ENCODE measurements at regions not wholly inside any gene's neighbourhood (a gene's known extent, or its start where the extent isn't known, plus 50 kb on each side); places are given as distances from the start of the nearest gene placed in this dataset.

- DNase-seq (ENCODE audit: low spot score) = no peak
Measured at GRCh38 chr9:95756101-95756500, 119.4 kb upstream of the ERCC6L2 start.

GRCh38 chr9:95755421-95755730 lies 120.1 kb upstream of the ERCC6L2 start:
- no peak for DNase-seq (ENCODE audit: low spot score)

DNA sequence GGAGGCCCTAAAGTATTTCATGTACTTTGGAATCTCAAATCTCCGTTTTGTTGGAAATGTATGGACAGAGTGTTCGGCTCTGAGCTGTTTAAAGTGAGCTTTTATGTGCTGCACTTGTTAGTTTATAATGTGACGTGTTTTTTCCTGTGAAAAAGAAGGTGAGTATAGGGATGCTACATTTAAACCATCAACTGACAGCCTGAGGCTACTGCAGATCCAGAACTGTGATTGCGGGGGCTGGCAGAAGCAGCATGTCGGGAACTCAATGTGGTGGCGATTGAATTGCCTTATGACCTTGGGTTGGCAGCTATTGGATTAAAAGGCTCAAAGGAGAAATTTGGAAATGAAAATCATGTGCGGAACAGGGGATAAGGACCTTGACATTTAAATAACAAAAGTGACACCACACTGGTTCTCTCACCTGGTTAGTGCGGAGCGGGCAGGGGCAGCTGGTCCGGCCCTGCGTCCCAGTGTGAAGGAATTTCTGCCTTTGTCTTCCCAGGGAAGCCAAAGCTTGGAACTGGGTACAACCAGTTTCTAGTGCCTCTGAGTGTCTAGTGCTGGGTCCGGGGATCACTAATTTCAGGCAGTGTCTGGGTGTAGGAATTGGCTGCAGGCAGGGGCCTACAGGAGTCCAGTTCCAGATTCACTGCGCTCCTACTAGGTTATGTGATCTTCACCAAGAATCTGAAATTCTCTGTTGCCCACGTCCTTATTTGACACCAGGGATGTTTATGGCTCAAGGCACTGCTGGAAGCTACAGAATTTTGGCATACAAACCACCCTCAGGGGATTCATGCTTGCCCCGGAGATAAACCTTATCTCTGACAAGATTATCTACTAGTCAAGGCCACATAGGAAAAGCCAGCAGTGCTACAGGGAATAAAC lies 120.7 kb upstream of the ERCC6L2 start:
- no peak for DNase-seq (ENCODE audit: low spot score)

DNA sequence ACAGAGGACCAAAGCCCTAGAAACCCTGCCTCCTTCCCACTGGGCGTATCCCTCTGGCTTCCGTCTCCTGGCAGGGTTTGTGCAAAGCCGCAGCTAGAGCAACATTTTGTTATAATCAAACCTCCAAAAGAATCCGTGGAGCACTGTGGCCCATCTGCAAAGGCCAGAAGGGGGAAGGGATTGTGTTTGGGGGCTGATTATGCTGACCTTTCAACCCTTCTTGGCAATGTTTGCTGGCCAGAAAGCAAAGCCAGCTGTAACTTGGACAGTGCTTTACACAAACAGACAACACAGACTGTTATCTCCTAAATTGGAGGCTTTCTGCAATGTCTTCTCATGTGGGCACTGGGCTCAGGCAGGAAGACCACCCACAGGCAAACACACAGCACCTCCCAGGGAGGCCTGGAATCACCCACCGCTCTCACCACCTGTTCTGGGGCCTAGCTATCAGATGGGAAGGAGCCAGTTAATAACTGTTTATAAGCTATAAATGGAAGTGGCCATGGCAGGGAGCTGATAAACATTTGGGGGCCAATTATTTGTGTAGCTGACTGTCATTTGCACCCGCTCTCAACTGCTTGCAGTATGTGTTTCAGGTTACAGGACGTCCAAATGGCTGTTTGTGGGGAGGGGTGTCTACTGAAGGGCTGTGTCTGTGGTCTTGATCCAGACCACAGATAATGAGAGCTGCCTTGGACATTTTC lies 121.6 kb upstream of the ERCC6L2 start:
- DNase-seq (ENCODE audit: low spot score) = no peak

- no peak for DNase-seq (ENCODE audit: low spot score)
Measured at GRCh38 chr9:95752129-95752731, 123.3 kb upstream of the ERCC6L2 start.

GRCh38 chr9:95751520-95751790 lies 124.0 kb upstream of the ERCC6L2 start:
- DNase-seq (ENCODE audit: low spot score) = no peak

DNA sequence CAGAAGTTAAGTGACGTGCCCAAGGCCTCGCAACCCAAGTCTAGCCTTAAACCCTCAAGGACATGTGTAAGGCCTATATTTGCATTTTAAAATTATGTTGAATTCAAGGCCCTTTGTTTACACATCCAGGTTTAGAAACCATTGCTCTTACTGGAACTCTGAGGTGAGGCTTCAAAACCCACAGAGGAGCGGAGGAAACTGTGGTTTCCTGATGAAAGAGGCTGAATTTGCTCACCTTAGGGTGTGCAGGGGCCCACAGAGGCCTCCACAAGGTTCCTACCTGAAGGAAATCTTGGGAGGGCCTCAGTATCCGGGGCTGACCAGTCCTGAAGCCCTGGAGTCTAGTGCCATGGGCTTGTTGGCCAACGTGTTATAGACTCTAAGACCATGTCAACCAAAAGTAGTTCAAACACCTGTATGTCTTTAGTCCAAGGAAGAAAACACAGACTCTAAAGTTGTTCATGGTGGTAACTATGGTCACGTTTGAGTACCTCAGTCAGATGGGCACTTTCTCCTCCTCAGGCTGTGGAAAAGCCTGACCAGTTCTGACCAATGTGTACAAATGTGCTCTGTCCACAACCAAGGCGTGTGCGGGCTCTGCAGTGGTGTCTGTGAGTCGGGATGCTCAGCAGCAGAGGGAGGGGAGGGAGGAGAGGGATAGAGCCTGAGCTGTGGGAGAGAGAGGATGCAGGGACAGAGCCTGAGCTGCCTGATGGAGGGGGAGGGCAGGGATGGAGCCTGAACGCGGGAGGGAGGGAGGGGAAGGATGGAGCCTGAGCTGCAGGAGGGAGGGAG lies 124.6 kb upstream of the ERCC6L2 start:
- DNase-seq (ENCODE audit: low spot score) = no peak

- DNase-seq (ENCODE audit: low spot score) = no peak
Measured at GRCh38 chr9:95749493-95749892, 126.0 kb upstream of the ERCC6L2 start.

GRCh38 chr9:95746408-95747180 lies 128.9 kb upstream of the ERCC6L2 start:
- DNase-seq (ENCODE audit: low spot score) = no peak

DNA sequence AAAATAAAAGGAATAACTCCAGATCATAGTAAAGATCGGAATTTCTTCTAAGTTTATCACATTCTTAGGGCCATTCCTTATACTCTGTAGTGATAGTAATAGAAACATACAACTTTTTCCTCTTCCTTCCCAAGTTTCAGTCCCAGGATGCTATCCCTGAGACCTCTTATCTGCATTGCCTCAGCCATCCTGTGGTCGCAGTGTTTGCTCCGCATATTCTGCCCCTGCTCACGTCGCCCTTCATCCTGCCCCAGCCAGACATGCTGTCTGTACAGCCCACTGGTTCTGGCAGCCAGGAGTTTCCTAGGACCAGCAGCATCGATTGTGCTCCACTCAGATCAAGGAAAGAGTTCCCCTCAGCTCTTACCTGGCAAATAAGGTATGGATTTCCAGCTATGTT lies 132.7 kb upstream of the ERCC6L2 start:
- no peak for DNase-seq (ENCODE audit: low spot score)

DNA sequence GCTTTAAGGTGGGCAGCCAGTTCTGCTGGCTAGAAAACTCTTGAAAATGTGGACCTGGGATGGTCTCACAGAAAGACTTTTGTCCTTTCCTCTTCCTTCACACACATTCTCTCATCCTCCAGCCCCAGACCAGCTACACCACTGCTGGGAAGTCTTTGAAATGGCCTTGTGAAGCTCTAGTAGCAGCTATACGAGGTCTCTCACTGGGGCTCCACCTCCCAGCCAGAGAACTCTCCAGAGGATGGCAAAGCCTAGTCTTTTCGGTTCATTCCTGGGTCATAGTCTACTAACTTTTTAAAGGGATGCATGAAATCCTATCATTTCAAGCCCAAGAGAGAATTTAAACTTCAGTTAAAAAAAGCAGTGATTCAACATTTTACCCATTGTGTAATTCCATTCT lies 133.9 kb upstream of the ERCC6L2 start:
- DNase-seq (ENCODE audit: low spot score) = no peak

DNA sequence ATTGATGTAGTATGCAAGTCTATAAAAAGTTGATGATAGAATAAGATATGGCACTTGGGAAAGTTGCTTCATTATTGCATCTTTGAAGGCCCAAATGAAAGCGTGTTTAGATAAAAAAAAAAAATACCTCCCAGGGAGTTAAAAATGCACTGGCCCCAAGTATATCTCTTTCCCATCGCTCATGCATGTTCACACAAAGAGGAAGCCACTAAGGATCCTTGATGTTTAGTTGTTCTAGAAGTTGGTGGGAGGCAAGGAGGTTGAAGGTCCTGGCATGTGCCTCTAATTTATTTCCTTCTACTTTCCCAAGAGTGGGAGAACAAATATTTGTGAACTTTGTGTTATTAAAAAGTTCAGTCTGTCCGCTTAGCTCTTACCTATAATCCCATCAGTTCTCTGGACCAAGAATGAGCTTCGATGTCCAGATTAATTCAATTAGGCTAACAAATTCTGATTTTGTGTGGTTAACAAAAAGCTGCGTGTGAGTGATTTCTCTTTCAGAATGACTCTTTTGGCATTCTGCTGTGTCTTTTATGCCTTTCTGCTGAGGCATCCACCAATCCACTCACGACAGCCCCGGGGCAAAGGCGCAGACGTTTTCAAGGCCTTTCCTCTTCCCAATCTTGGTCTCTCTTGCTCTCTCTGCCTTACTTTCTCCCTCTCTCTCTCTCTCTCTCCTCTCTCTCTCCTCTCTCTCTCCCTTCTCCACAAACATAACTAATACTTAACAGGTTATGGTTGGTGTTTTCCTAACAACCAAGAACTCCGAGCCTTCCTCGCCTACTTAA lies 135.1 kb upstream of the ERCC6L2 start:
- no peak for DNase-seq (ENCODE audit: low spot score)

DNA sequence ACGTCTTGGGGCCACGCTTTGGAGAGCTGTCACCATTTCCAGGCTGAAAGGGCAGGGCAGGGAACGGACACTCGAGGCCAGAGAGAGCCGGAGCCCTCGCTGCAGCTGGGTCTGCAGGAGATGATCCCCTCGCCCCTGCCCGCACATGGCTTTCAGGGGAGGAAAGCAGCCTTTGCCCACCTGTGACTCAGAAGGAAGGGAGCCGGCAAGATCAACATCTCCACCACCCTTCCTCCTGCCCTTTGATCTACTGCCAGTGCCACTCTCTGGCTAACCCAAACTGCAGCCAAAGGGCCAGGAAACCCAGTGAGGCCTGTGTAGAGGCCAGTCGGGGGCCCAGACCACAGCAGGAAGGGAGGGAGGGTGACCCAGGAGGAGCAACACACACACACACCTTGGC lies 137.1 kb upstream of the ERCC6L2 start:
- no peak for DNase-seq (ENCODE audit: low spot score)

DNA sequence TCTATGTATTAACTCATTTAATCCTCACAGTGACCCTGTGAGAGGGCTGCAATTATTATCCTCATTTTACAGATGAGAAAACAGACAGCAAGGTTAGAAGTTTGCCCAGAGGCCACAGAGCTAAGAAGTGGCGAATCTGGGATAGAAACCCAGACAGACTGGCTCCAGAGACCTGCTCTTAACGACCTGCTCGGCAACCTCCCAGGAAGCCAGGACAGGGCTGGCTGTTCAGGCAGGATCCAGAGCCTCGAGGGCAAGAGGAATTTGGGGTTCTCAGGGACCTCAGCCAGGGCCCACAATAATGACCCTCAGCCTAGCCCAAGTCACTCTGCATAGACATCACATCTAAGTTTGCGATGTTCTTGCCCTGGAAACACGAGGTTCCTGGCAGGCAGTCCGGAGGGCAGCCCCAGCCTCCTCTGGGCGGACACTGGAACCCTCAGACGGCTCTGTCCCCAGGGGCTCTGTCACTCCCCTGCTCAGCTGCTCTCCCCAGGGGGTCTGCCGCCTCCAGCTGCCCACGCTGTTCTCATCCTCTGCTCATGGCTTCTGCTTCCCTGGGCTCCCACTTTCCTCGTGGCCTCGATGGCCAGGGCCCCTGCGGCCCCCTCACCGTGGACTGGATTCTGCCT lies 138.5 kb upstream of the ERCC6L2 start:
- DNase-seq (ENCODE audit: low spot score) = no peak

DNA sequence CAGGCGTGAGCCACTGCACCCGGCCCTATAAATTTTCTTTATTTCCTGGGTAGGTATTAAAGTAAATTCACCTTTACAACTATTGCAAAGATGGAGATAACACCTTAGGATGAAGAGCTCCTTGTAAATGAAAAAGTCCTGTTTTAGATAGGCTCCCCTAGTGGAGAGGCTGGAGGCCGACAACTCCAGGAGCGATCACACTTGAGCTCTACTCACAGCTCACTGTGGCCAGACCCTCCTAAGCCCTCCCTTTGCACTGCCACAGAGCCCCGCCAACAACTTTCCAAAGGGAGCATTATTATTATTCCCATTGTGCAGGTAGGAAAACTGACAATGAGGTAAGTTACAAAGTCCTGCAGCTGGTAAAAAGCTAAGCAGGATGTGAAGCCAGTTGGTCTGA lies 139.1 kb upstream of the ERCC6L2 start:
- DNase-seq (ENCODE audit: low spot score) = no peak

DNA sequence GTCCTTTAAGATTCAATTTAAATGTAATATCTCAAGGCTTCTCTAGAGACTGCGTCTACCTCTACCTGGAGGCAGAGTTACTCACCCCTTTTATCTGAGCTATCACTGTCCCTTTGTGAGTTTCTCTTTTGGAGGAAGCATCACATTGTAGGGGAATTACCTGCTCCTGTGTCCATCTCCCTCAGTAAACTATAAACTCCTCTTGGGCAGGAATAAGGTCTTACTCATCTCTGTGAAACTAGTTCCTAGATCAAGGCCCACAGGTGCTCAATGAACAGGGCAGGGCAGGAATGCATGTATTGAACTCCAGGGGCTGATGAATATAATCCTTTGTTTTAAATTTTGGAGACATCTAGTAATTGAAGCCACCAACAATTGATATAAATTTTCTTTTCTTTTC lies 139.8 kb upstream of the ERCC6L2 start:
- no peak for DNase-seq (ENCODE audit: low spot score)

DNA sequence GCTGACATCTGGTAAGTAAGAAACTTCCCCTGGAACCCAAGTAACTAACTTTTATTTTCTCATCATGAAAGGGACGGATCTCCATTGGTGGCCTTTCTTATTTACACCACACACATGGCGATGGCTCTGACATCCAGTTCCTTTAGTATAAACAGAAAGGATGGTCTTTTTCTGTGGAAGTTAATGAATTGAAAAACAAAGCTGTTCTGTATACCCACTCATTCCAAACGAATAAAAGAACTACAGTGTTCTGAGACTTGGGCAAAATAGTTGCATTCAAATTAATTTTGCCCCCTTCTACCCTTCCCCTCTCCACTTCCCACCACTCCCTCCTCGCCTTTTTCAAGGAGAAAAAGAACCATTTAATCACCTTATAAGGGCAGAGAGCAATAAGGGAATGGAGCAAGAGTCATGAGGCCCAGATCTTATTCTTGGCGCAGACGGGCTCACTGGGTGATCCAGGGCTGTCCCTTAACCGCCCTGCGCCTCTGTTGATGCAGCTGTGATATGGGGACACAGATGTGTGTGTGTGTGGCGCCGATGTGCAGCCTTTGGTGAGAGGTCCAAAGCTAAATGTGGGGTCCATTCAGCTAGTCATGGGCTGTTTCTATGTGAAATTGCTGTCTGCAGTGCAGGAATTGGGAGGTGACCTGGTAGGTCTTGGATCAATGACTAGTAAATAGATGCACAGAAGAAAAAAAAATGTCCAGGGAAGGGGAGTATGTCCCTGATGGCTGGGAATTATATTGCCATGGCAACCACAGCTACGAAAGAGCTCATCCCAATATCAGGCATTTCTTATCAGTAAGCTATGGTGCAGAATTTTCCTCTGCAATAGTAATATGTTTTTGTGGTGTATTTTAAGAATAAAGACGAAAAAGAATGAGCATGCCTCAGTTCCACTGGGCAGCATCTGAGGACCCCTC lies 141.5 kb upstream of the ERCC6L2 start:
- DNase-seq (ENCODE audit: low spot score) = no peak

DNA sequence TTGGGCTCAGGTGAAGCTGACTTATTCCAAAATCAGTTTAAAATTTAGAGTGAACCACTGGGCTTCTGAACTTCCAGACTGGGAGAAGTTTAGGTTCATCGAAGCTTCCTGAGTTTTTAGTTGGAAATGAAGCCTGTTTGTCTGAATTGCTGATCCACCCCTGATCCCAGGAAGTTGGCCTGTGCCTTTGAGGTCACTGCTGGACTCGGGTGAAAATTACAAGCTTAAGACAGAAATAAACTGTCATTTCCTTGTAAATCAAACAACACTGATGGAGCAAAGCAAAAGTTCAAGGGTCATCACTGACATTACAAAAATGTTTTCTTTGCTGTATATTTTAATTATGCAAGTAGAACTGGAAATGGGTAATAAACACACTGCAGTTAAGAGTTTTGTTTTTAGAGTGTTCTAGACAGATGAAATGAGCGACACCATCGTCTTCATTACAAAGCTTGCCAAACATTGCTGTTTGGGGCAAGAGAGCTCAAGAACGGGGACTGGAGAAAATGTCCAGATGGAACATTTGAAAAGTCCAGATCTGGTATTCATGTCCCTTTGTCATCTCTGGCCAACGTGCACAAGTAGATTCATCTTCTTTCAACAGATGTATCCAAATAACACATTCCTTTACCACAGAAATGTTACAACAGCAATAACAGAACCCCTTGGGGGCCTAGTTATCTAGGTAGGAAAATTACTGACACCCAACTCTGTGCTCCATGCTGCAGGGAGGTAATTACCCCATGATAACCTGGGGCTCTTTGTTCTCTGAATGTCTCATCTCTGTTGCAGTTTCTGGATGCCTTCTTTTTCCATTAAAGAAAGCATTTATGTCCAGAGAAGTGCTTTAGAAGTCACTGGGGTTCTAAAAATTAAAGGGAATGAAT lies 142.4 kb upstream of the ERCC6L2 start:
- DNase-seq (ENCODE audit: low spot score) = no peak

DNA sequence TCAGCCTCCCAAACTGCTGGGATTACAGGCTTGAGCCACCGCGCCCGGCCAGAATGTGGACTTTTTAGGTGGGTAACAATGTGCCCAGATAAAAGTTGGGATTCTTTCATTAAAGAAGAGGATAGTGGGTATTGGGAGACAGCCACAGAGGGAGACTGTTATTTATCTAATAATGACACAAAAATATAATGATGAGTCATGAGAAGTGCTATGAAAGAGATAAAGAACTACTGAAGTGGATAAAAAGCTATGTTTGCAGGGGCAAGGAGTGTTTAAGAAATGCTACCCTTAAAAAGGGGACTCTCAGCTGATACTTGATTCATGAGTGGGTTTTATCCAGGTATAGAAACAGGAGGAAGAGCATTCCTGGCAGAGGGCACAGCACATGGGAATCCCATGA lies 143.6 kb upstream of the ERCC6L2 start:
- DNase-seq (ENCODE audit: low spot score) = no peak

All from Ammon's horn (tissue), 1 donor.